ENCODE measurements at regions not wholly inside any gene's neighbourhood (a gene's known extent, or its start where the extent isn't known, plus 50 kb on each side); places are given as distances from the start of the nearest gene placed in this dataset.

DNA sequence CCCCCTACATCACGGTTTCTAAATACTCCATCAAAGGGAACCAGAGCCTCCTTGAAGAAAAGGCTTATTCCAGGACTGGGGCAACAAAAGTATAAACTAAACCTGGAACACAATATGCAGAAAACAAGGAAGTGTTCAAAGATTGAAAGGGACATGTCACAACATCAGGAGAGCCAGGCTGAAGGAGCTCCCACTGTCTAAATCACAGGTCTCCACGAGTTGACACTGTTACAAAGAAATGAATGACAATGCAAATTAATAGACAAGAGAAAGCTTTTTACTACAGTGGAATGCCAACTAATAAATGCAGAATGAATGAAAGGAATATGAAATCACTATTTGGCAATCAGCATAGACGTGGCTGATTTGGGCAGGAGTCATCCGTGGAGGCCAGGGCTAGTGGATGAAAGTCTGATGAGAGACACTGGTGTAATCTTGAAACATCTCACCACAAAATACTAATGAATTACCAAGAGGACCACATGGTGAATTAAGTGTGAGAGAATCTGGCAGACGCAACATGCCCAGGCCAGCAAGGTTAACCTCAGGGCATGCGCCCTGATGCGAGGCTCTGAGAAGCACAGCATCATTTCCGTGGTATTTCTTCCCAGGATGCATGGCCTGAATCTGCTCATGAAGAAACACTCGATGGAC, 123.8 kb upstream of the TJP1 start:
- intact Hi-C loops (cut with micrococcal nuclease; ENCODE audit: unreplicated experiment) (loop anchor here (10.0 kb wide), 1 partner anchor 129 kb away; no protein-coding TSS in a partner anchor), in situ Hi-C loops (cut with HindIII; ENCODE audit: extremely low pct_ligation_motif_present, low pct_unique_long_range_greater_than_20kb) (no loop called here)
- POLR2A ChIA-PET = no interaction called here
- Histone ChIP-seq H3K27ac (ENCODE audit: extremely low read length, insufficient read depth, low read length) (no peak overlapping the region), H2AFZ (ENCODE audit: low read length) (no peak overlapping the region), H3K4me2 (ENCODE audit: low read depth, low read length) (no peak overlapping the region), H3K9ac (ENCODE audit: insufficient read depth, low read depth, low read length) (no peak overlapping the region), H3K36me3 (replicated peaks in 1 of 2; ENCODE audit: control insufficient read depth in 1 of 2, insufficient read depth in 2 of 2, low read length in 2 of 2) (no peaks in the 10 kb centered on the region), H4K20me1 (ENCODE audit: insufficient read depth, low read length) (no peaks in the 10 kb centered on the region), H3K4me1 (ENCODE audit: insufficient read depth, low read length) (no peaks in the 10 kb centered on the region), H3K27me3 (ENCODE audit: control insufficient read depth in 1 of 2, insufficient read depth in 2 of 2, low read length in 2 of 2) (peaks cover 0 to 4% of the 10 kb centered on the region in 2 experiments; a peak in 1 of 5 replicates), H3K79me2 (ENCODE audit: insufficient read depth, low read length) (no peaks in the 10 kb centered on the region), H3K4me3 (replicated peaks in 1 of 3; ENCODE audit: insufficient read depth in 1 of 3, low read depth in 2 of 3, low read length in 3 of 3) (no peak overlapping the region), H3K9me3 (ENCODE audit: low read length) (no peaks in the 10 kb centered on the region)
- 38% methylated on average over 9 of the region's 9 CpGs for whole genome bisulfite sequencing (ENCODE audit: low lambda C conversion rate)
- DNase-seq (ENCODE audit: low spot score) (no peak), ATAC-seq (no peak), FAIRE-seq (no peak)
- TF ChIP-seq NFE2L2 (IDR thresholded peaks at IDR 0.05; ENCODE audit: low read length) = peak; percentile 15; the same call in 1 of the 2 replicates
- TF ChIP-seq, protein P1, sequence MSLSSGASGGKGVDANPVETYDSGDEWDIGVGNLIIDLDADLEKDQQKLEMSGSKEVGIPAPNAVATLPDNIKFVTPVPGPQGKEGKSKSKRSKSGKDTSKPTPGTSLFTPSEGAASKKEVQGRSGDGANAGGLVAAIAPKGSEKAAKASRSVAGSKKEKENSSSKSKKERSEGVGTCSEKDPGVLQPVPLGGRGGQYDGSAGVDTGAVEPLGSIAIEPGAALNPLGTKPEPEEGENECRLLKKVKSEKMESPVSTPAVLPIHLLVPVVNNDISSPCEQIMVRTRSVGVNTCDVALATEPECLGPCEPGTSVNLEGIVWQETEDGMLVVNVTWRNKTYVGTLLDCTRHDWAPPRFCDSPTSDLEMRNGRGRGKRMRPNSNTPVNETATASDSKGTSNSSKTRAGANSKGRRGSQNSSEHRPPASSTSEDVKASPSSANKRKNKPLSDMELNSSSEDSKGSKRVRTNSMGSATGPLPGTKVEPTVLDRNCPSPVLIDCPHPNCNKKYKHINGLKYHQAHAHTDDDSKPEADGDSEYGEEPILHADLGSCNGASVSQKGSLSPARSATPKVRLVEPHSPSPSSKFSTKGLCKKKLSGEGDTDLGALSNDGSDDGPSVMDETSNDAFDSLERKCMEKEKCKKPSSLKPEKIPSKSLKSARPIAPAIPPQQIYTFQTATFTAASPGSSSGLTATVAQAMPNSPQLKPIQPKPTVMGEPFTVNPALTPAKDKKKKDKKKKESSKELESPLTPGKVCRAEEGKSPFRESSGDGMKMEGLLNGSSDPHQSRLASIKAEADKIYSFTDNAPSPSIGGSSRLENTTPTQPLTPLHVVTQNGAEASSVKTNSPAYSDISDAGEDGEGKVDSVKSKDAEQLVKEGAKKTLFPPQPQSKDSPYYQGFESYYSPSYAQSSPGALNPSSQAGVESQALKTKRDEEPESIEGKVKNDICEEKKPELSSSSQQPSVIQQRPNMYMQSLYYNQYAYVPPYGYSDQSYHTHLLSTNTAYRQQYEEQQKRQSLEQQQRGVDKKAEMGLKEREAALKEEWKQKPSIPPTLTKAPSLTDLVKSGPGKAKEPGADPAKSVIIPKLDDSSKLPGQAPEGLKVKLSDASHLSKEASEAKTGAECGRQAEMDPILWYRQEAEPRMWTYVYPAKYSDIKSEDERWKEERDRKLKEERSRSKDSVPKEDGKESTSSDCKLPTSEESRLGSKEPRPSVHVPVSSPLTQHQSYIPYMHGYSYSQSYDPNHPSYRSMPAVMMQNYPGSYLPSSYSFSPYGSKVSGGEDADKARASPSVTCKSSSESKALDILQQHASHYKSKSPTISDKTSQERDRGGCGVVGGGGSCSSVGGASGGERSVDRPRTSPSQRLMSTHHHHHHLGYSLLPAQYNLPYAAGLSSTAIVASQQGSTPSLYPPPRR (CRISPR knock-in tag; IDR thresholded peaks at IDR 0.05; ENCODE audit: borderline replicate concordance) = no peak
- BruUV-seq (replicated peaks) = no TSS peak
- CTCF ChIA-PET (ENCODE audit: low intra/inter-chr PET ratio, low total read pairs) = no interaction called here

DNA sequence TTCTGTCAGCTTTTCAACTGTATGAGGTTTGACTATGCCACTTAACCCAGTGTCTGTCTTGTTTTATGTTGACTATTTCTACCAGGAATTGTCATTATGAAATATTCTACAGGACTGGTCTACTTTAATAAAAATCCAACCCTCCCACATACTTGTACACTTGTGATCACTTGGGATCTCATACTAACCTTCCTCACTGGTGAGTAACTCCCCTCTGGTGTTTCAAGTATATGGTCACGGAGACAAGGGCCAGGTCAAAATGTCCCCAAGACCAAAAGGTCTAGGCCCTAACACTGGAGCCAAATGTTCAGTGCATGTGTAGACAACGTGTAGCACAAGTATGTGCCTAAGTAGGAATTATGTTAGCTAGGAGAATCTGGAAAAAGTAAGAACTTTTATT, 122.7 kb upstream of the TJP1 start:
- Histone ChIP-seq H3K36me3 (replicated peaks in 1 of 2; ENCODE audit: control insufficient read depth in 1 of 2, insufficient read depth in 2 of 2, low read length in 2 of 2) (no peaks in the 10 kb centered on the region), H3K4me1 (ENCODE audit: insufficient read depth, low read length) (no peaks in the 10 kb centered on the region), H4K20me1 (ENCODE audit: insufficient read depth, low read length) (no peaks in the 10 kb centered on the region), H3K27me3 (ENCODE audit: control insufficient read depth in 1 of 2, insufficient read depth in 2 of 2, low read length in 2 of 2) (peaks cover 0 to 4% of the 10 kb centered on the region in 2 experiments; a peak in 1 of 5 replicates), H3K27ac (ENCODE audit: extremely low read length, insufficient read depth, low read length) (no peak overlapping the region), H2AFZ (ENCODE audit: low read length) (no peak overlapping the region), H3K4me2 (ENCODE audit: low read depth, low read length) (no peak overlapping the region), H3K79me2 (ENCODE audit: insufficient read depth, low read length) (no peaks in the 10 kb centered on the region), H3K9ac (ENCODE audit: insufficient read depth, low read depth, low read length) (no peak overlapping the region), H3K4me3 (replicated peaks in 1 of 3; ENCODE audit: insufficient read depth in 1 of 3, low read depth in 2 of 3, low read length in 3 of 3) (no peak overlapping the region), H3K9me3 (ENCODE audit: low read length) (no peaks in the 10 kb centered on the region)
- no TSS peak for BruUV-seq (replicated peaks)
- intact Hi-C loops (cut with micrococcal nuclease; ENCODE audit: unreplicated experiment) (loop anchor here (10.0 kb wide), 1 partner anchor 130 kb away; no protein-coding TSS in a partner anchor), in situ Hi-C loops (cut with HindIII; ENCODE audit: extremely low pct_ligation_motif_present, low pct_unique_long_range_greater_than_20kb) (no loop called here)
- ATAC-seq (no peak), FAIRE-seq (no peak), DNase-seq (ENCODE audit: low spot score) (no peak)
- ChIA-PET POLR2A (no interaction called here), CTCF (ENCODE audit: low intra/inter-chr PET ratio, low total read pairs) (no interaction called here)
- 5% methylated on average over 2 of the region's 2 CpGs for WGBS (ENCODE audit: low lambda C conversion rate)
- TF ChIP-seq STAT6 (CRISPR knock-in tag; IDR thresholded peaks at IDR 0.05; ENCODE audit: borderline replicate concordance) = no peak
- no peak for TF ChIP-seq ZNF451 (CRISPR knock-in tag; IDR thresholded peaks at IDR 0.05)
- TF ChIP-seq, protein P2, sequence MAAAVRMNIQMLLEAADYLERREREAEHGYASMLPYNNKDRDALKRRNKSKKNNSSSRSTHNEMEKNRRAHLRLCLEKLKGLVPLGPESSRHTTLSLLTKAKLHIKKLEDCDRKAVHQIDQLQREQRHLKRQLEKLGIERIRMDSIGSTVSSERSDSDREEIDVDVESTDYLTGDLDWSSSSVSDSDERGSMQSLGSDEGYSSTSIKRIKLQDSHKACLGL (CRISPR knock-in tag; IDR thresholded peaks at IDR 0.05) = no peak
- TF ChIP-seq GATAD1 (CRISPR knock-in tag; IDR thresholded peaks at IDR 0.05) = no peak
- no peak for TF ChIP-seq KAT8 (CRISPR knock-in tag; IDR thresholded peaks at IDR 0.05)
- TF ChIP-seq STAG1 (CRISPR knock-in tag; IDR thresholded peaks at IDR 0.05) = no peak
